ENCODE measurements at regions not wholly inside any gene's neighbourhood (a gene's known extent, or its start where the extent isn't known, plus 50 kb on each side); places are given as distances from the start of the nearest gene placed in this dataset.

DNA sequence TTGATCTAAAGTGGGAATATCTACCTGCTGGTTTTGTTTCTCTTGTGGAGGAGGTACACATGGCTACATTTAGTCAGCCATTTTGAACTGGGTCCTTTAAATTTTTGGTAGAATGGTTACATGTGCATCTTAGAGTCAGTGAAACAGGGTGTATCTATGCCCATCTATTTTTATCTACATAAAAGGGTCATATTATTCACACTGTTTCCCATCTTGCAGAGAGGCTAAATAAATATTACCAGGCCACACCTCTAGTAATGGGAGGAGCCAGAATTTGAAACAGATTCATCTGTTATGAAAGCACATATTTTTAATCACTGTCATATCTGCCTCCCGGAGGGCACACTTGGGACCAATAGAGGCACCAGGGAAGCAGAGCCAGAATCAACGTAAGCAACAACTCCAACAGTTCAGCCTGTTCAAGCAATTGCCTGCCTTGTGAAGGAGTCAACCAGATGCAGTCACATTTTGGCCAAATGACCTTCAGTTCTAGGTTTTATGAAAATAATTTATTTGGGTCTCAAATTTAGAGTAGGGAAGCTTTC lies 376.8 kb downstream of the TSN start:
- no peak for DNase-seq

DNA sequence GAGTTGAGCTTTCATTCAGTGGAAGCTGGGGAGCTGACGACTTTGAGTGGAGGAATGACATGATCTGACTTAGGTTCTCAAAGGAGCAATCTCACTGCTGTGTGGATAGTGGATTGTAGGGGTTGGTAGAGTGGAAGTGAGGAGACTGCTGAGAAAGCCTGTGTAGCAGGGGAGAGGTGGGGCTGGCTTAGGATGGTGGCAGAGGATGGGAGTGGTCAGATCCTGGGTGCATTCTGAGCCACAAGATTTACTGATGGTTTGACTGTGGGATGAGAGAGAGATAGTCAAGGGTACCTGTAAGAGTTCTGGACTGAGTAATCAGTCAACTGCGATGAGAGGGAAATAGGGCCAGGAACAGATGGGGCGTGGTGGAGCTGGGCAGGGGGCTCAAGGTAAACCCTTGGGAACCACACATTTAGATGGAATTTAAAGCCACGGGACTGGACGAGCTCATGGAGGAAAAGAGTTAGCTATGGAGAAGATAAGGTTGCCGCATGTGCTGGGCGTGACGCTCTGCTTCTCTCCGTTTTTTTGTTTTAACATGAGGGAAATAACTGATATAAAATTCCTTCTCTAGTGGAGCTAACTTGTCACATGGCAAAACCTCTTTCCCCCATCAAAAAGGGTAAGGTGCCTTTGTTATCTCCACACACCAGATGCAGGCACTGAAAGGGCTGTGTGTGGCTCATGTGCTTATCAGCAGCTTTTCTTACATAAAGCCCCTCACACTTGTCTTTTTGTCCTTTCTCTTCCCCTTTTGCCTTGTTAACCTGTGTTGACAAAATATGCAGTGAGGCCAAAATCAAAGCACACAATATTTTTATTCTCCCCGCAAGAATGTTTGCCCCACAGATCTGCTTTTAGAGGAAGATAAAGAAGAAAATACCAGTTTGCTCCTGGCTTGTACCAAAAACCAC lies 379.8 kb downstream of the TSN start:
- DNase-seq, result no peak

DNA sequence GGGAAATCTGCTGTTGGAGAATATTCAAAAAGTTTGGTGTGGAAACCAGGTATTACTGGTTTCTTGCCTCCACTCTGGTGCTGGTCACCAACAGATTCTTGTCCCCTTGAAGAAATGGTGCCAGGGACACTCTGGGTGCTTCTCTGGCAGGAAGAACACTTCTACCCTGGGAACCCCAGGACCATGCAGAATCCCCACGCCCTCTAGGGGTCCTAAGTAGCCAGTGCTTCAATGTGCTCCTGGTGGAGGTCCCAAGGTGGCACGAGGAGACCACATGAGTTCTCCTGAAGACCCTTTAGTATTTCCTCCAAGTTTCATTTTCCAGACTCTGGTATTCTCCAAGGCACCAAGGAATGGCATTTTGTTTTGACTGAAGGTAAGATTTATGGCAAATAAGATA lies 380.6 kb downstream of the TSN start:
- DNase-seq, result no peak

DNA sequence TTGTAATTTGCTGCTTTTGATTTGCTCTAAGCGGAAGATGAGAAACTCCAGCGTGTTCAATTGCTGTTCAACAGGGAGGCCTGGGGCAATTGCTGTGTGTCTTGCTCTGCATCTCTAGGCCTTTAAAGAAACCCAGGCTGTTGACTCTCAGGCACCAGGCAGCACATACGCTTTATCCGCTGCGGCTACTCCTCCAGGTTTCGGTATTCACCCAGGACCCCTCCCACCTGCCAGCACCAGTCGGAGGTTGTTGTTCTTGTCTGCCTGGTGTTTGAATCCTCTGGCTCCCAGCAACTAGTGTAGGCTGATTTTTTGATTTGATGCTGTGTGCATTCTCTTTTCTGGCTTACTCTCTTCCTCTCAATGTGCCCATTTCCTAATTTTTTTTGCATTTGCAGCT lies 383.1 kb downstream of the TSN start:
- DNase-seq, result no peak

DNA sequence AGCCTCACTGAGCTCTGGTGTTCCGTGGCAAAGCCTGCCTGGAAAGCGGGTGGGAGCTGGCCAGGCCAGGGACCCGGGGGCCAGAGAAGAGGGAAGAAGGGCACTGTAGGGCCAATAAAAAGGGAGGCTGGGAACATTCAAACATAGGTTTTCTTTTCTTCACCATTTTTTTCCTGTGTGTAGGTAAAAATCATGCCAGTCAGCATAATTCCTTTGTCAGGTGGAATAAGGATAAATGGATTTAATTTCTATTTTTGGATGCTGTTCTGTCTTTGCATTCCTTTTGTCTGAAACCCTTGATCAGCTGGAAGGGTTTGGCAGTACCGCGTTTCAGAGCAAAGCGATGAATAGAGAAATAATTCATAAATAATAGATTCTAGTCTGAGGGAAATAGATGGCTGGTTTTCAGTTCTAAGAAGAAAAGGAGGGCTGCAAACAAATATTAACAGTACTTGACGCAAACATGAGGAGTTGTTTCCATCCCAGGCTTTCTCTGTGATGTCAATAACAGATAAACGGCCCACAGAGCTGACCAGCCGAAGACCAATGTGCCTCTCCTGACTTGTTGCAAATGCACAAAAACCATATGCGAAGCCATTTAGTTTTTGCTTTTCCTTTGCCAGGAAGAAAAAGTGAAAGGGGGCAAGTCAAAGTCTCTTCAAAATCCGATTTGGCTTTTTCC lies 384.4 kb downstream of the TSN start:
- no peak for DNase-seq

DNA sequence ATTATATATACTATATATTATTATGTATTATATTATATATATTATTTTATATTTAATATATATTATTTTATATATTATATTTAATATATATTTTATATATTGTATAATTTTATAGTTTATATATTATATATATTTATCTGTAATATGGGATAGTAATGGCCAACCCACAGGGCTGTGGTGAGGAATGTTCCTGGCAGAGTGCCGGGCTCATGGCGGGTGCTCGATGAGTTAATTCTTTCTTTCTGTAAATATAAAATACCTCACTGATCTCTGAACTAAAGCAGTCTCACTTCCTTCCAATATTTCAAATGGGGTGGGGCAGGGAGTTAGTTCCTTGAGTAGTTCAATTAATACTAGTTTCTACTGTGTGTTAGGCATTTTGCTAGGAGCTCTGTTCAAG lies 389.4 kb downstream of the TSN start:
- no peak for DNase-seq

DNA sequence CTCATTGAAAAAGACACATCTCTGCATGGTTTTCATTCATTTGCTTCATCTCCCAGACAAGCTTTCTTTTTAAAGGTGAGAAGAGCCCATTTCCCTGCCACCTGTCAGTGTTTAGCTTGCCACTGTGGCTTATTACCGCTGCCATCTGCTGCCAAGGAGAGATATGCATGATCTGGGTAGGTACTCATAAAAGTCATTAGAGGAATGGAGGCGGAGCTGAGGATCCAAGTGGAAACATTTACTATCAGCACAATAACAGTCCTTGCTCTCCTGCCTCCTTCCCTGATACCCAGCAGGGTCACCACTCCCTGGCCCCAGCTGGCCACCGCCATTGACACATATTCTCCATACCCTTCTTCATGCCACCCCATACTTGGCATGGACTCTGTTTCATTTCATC lies 390.4 kb downstream of the TSN start:
- DNase-seq, result no peak

DNA sequence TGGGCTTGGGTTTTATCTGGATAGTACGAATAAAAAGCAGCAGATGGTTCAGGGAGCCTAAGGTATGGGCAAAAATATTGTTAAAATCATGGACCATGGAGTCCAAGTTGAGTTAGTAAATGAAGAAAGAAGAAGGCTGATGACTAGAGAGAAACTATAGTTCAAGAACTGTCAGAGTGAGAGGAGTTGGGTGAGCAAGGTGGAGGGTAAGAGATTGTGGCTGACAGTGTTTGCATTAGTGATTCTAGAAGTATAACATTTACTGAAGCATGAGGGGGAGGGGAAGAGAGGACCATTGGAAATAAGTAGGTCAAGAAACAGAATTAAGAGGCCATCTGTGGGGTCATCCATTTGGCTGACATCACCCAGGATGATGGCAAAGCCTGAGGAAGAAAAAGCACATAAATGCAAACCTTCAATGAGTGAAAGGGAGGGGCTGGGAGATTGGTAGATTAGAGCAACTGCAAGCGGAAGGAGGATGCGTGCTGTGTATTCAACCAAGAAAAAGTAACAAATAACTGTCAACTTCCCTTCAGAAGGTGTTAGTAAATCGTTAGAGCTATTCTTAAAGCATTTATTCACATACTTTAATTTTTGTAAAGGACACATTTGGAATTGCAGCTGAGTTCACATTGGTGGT lies 392.8 kb downstream of the TSN start:
- DNase-seq, result no peak

DNA sequence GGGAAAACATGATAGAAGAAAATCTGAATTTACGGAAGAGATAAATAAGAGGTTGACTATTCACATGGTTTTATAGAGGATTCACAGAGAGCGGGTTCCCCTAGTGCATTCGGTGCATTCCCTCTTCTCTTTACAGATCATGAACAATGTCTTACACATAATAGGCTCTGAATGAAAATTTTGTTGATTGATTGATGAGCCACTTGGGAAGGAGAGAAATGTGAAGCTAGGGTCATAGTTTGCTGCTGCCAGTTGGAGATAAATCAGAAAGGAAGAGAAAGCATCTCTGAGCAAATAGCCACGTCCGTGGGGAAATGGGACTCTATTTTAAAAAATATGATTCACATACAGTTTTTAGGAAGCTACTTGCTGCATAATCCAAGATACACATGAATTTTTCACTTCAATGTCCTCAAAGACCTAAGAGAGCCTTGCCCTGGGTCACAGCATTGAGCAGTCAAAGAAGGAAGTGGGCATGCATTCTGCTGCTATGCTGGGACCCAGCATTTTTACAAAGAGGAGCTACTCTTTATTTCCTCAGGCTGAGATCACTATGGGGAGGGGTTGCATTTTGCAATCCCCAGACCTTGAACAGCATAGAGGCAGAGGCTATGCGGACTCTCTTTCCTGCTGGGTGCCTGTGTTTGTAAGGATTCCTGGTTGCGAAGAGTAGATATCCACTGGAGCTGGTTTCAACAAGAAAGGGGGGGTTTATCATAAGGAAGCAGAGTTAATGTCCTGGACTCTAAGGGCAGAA lies 395.3 kb downstream of the TSN start:
- no peak for DNase-seq

DNA sequence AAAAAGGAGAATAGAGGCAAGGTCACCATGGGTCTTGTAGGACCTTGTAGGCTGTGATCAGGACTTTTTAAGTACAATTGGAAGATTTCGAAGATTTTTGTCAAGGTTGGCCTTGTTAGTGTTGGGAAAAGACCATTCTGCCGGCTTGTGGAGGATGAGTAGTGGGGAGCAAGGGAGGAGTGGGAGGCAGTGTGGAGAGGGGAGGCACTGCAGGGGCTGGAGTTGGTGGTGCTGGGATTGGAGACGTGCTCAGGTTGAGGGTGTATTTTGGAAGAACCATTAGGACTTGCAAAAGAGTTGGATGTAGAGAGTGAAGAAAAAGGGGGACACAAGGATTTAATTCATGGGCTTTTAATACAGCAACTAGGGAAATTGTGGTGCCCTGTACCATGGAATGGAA lies 397.1 kb downstream of the TSN start:
- DNase-seq, result no peak

DNA sequence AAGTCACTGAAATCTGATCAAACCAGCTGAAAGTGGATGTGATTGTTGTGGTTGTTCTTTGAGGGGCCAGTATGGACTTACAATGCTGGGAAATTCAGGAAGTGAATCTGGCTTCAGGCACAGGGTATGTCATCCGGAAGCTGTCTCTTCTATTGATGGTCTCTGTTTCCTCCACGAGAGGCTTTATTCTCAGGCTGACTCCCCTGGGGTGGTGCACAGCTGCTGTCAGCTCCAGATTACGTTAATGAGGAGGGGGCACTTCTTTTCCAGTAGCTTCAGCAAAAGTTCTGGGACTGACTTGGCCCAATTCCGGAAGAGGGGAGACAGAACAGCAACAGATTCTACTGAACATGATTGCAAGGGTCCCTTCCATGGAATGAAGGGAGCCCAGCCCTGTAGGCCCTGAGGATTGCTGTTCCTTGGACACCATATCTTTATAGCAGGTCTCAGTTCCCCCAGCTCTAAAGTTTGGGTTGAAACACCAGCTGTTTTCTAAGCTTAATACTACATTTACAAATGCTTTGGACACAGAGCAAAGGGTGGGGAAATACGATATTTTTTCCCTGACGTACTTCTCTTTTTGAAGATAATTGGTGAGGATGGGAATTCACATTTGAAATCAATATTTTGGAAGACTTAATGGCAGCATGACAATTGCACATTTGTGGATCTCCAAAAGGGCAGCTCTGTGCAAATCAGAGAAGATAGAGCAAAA lies 400.9 kb downstream of the TSN start:
- DNase-seq, result no peak

DNA sequence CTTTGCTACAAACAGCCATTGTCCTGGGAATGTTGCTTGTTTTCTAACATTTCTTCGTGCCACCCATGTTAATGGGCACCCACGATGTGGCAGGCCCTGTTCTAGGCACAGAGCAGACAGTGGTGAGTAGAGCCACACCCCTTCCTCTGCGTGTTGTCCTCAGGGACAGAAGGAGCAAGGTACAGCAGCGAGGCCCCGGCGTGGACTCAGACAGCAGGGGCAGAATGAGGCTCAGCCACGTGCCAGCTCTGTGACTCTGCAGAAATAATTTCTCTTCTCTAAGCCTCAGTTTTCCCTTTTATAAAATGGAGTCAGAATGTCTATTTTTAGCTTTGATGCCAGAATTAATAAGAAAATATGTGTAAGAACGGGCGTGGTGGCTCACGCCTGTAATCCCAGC lies 401.7 kb downstream of the TSN start:
- no peak for DNase-seq

DNA sequence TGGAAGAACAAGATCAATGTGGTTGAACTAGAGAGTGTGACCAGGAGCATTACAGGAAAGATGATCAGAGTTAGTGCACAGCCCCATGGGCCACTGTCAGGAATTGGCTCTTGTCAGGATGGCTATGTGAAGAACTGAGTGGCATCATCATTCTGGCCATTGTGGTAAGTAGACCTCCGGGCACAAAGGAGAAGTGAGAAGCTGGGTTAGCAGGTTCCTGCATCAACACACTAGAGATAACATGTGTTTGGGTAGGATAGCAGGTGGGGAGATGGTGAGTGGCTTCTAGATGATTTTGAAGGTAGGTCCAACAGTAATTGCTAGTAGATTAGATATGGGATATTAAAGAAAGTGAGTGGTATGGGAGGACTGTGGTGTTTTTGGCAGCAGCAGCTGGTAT lies 408.2 kb downstream of the TSN start:
- no peak for DNase-seq

DNA sequence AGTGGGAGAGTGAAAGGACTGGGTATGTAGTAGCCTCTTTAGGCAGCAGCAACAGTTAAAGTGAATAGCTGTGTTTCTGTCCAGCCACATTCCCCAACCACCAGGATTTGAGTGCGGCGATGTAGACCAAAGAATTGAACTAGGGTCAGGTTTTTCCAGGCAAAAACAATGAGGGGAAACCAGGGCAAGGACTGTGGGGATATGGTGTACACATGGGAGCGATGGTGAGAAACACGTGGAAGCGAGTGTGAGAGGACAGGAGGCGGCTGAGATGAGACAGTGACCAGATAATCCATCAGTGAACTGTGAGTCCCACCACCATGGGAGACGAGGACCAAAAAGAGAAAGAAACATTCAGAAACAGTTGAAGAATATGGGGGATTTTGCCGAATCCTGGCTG lies 409.5 kb downstream of the TSN start:
- DNase-seq, result no peak

DNA sequence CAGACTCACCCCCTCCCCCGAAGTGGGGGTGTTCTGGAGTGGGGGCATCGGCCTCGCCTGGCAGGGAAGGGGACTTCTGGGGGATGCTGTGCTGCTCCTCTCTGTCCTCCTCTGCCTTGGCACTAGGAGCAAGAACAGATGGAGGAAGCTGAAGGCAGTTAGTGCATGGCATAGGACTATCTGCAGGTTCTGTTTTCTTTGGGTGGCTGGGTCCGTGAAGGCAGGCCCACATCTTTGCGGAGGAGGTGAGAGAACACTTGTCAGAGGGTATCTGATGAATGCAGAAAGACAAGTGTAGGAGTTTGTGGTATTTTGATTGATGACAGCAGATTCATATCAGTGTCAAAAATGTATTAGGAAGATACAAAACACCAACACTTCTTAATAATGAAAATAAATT lies 411.4 kb downstream of the TSN start:
- no peak for DNase-seq

DNA sequence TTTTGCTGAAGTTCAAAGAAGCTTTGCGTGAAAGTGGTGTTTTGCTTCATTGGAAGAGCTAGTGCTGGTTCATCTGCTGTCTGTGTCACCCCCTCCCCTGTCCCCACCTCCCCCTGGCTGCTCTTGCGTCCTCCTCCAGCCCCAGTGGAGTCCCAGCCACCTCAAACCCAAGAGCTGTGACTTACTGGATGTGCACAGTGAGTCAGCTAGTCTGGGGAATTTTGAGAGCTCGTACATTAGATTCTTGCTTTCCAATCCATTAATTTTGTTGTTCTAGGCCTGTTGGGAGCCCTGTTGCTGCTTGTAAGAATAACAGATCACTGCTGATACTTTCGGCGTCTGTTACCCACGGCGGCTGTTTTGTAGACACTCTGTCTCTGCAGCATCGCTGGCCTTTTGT lies 412.1 kb downstream of the TSN start:
- DNase-seq, result no peak

DNA sequence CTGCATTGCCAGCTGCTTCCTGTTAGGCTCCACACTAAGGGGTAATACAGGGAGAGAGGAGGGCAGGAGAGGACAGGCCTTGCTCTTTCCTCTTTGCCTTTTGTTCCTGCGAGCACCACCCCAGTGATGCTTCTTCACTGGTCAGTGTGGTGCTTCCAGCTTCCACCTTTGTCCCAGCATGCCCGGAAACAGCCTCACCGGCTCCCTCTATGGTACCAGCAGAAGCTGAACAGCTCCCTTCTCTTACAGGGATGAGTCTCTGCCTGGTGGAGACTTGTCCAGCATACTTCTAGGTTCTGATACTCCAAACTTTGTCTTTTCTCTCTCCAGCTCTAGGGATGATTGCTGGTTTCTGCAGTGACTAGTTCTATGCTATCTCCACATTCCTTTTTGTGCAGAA lies 413.3 kb downstream of the TSN start:
- DNase-seq, result no peak

DNA sequence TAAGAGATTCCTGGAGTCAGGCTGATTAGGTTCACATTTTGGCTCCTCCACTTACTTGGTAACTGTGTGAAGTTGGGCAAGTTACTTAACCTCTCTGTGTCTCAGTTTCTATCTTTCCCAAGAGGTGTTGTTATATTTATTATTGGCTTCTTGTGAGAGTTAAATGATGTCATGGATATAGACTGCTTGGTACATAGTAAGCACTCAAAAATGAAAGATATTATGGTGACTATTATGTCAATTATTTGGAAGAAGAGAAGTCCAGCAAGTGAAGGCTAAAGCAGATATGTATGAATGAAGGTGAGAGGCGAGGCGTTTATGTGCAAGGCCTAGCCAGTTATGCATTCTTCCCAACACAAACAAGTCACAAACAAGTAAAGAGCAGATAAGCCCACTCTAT lies 417.4 kb downstream of the TSN start:
- DNase-seq, result no peak

DNA sequence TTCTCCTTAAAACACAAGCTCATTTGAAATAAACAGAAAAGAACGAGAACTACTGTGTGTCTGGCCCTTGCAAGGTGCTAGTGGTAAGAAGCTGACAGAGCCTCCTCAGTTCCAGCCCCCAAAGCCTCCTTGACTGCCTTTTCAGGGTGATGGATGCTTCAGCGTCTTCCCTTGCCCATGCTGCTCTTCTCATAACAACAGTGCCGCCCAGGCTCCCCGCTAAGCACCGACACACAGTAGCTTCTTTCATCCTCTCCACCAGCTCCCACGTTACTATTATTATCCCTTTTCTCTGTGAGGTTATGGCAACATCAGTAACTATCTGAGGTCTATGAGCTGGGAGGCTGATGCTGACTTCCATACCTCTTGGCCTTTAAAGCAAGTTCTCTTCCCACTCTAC lies 418.6 kb downstream of the TSN start:
- no peak for DNase-seq

DNA sequence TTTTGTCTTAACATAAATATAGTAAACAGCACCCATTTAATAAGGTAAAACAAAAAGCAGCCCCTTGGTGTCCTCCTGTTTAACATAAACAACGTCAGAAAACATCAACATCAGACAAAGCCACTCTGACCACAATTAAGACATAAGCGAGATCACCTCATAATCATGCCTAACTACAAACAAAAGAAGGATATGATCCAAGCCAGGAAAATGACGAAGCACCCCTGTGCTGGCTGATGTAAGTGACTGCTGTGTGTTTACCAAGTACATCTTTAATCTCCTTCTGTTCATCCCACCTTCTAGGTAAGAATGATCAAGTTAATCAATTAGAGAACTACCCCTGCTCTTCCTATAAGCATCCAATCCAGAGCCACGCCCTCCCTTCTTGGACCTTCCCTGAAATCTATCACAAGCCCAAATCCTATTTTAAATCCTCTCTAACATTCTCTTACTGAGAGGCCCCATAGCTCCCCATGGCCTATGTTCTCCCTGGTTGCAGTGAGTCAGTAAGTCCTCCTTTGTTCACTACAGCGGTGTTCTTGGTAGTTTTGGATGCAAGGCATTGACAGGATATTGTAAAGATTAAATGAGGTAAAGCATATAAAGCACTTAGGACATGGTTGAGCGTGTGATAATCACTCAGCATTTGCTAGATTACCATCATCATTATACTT lies 424.2 kb downstream of the TSN start:
- no peak for DNase-seq

DNA sequence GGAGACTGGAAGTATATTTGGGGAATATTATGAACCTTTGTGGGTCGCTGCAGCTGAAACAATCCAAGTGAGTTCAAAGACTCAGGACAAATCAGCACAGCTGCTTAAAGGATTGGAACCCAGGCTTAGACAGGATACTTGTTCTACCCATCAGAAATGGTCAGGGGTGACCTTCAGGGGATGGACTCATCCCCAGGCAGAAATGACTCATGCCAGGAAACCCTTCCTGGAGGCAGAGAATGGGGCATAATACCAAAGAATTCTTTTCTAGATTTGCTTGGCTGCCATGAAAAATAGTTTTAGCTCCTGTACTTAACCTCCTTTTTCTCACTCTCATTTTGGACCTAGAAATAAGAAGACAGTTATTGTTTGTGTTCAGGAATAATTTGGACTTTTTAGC lies 425.5 kb downstream of the TSN start:
- no peak for DNase-seq

Measured in NCI-H2227 treated with DMSO at 0.1 percent for 48 hours (cell line).